Fibroblast of lung (primary cell): ENCODE measurements at regions not wholly inside any gene's neighbourhood (a gene's known extent, or its start where the extent isn't known, plus 50 kb on each side); places are given as distances from the start of the nearest gene placed in this dataset.

Source experiments
- DNase-seq, 2 donors: peaks; one replicate each; pipeline versions ENCODE4 v3.0.0 to v3.0.0-alpha.2; 2010; ENCODE audit warnings: low read depth in 2 of 2
- H2AFZ ChIP-seq: 2 replicates; pipeline ENCODE4 v1.5.1; 2012; ENCODE audit warnings: low read length, control low read depth, inconsistent platforms
- H3K27ac ChIP-seq: 2 replicates; pipeline ENCODE4 v1.5.1; 2011; ENCODE audit warnings: low read length, control low read depth; ENCODE audit not compliant: insufficient read depth
- H3K27me3 ChIP-seq: 2 replicates; pipeline ENCODE4 v1.5.1; 2011; ENCODE audit warnings: mild to moderate bottlenecking, low read length; ENCODE audit not compliant: control insufficient read depth, insufficient read depth
- H3K36me3 ChIP-seq: 2 replicates; pipeline ENCODE4 v1.5.1; 2011; ENCODE audit warnings: low read length; ENCODE audit not compliant: control insufficient read depth, insufficient read depth
- H3K4me1 ChIP-seq: 2 replicates; pipeline ENCODE4 v1.5.1; 2011; ENCODE audit warnings: low read length; ENCODE audit not compliant: control insufficient read depth, insufficient read depth; ENCODE audit errors: extremely low read depth
- H3K4me2 ChIP-seq: 2 replicates; pipeline ENCODE4 v1.5.1; 2011; ENCODE audit warnings: low read length, control low read depth; ENCODE audit not compliant: insufficient read depth; ENCODE audit errors: extremely low read depth
- H3K4me3 ChIP-seq, 4 experiments: fragments of 200-600 bp in 1 of 4; sonication (generic) in 1 of 4; replicated peaks in 1 of 4; 2 replicates each; pipeline ENCODE4 v1.5.1; 2011 to 2016; ENCODE audit warnings: low read length in 4 of 4, low read depth in 3 of 4, mild to moderate bottlenecking in 3 of 4, control low read depth in 2 of 4, inconsistent platforms in 1 of 4, mixed read lengths in 1 of 4; ENCODE audit not compliant: insufficient read depth in 1 of 4; ENCODE audit errors: control extremely low read depth in 1 of 4
- H3K79me2 ChIP-seq: 2 replicates; pipeline ENCODE4 v1.5.1; 2012; ENCODE audit warnings: mild to moderate bottlenecking, low read length, inconsistent platforms; ENCODE audit not compliant: control insufficient read depth, insufficient read depth
- H3K9ac ChIP-seq: 2 replicates; pipeline ENCODE4 v1.5.1; 2011; ENCODE audit warnings: mild to moderate bottlenecking, low read length, control low read depth; ENCODE audit not compliant: insufficient read depth
- H3K9me3 ChIP-seq: 2 replicates; pipeline ENCODE4 v1.5.1; 2012; ENCODE audit warnings: low read depth, low read length; ENCODE audit not compliant: control insufficient read depth, insufficient read depth
- H4K20me1 ChIP-seq: 2 replicates; pipeline ENCODE4 v1.5.1; 2011; ENCODE audit warnings: low read length; ENCODE audit not compliant: control insufficient read depth, insufficient read depth; ENCODE audit errors: extremely low read depth
- EZH2 ChIP-seq: IDR thresholded peaks from 2 replicates; pipeline ENCODE4 v1.5.1; 2012; ENCODE audit warnings: low read length, control low read depth, mild to moderate bottlenecking; ENCODE audit errors: missing control alignments
- TF ChIP-seq, protein P1 (sequence below), 2 donors: IDR thresholded peaks in 1 of 2; conservative IDR thresholded peaks in 1 of 2; 1 replicate in 1 of 2; 2 replicates in 1 of 2; pipeline ENCODE4 v1.5.1; 2011 to 2012; ENCODE audit warnings: low read length in 2 of 2, control low read depth in 1 of 2, inconsistent platforms in 1 of 2, low read depth in 1 of 2, mild to moderate bottlenecking in 1 of 2

GRCh38 chr2:143948710-143949109 lies 571.2 kb downstream of the ZEB2 start:
- Histone ChIP-seq H3K4me1 (peaks cover 3% of the 10 kb centered on the region), H3K9ac (no peak overlapping the region), H3K4me2 (no peak overlapping the region), H3K9me3 (no peaks in the 10 kb centered on the region), H3K79me2 (no peaks in the 10 kb centered on the region), H4K20me1 (no peaks in the 10 kb centered on the region), H3K4me3 (no peak overlapping the region), H2AFZ (no peak overlapping the region), H3K36me3 (no peaks in the 10 kb centered on the region), H3K27ac (no peak overlapping the region), H3K27me3 (no peaks in the 10 kb centered on the region)
- no peak for DNase-seq
- TF ChIP-seq, protein P1, sequence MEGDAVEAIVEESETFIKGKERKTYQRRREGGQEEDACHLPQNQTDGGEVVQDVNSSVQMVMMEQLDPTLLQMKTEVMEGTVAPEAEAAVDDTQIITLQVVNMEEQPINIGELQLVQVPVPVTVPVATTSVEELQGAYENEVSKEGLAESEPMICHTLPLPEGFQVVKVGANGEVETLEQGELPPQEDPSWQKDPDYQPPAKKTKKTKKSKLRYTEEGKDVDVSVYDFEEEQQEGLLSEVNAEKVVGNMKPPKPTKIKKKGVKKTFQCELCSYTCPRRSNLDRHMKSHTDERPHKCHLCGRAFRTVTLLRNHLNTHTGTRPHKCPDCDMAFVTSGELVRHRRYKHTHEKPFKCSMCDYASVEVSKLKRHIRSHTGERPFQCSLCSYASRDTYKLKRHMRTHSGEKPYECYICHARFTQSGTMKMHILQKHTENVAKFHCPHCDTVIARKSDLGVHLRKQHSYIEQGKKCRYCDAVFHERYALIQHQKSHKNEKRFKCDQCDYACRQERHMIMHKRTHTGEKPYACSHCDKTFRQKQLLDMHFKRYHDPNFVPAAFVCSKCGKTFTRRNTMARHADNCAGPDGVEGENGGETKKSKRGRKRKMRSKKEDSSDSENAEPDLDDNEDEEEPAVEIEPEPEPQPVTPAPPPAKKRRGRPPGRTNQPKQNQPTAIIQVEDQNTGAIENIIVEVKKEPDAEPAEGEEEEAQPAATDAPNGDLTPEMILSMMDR (conservative IDR thresholded peaks at IDR 0.05 in 1 of 2, IDR thresholded peaks at IDR 0.05 in 1 of 2; ENCODE audit: low read depth in 1 of 2, low read length in 2 of 2): no peak
- TF ChIP-seq EZH2: no peak

DNA sequence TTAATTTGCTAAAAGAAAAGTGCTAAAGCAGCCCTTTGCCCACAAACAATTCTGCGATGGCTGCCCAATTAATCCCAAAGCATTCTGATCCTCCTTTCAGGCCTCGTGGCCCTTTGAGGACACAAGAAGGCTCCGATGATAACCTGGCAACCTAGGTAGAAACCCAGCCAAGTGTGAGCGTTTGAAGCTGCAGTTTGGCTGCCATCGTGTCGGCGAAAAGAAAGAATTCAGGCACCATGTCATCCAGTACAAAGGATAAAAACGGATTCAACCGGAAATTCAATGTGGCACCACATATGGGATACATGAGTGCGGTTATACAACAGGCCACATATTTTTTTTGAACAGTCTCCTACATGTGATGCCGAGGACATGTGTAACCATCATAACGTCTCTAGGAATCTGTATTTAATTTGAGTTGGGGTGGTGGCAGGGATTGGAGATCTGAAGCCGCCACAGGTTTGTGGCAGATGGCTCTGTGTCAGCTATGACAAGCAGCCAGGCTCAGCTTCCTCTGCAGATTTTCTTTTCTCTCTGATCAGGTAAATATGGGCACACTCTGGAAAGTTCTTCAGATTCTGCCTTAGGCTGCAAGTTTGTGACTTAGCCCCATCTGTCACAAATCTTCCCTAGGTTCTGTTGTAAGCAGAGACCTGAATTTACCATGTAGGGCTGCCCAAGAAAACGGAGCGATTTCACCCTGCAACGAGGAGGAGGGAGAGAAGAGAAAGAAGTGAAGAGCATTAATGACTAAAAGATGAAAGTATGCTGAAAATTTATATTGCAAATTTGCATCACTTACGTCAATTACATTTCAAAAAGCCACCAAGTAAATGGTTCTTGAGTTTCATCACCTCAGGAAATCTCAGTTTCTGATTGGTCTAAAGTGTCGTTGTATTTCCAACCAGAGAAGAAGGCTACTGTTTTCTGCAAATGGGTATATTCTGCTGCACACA lies 573.2 kb downstream of the ZEB2 start:
- H3K4me1 ChIP-seq: peaks cover 2% of the 10 kb centered on the region
- no peaks in the 10 kb centered on the region for H3K36me3 ChIP-seq
- H3K27me3 ChIP-seq: no peaks in the 10 kb centered on the region
- no peaks in the 10 kb centered on the region for H3K79me2 ChIP-seq
- no peak overlapping the region for H3K9ac ChIP-seq
- no peaks in the 10 kb centered on the region for H4K20me1 ChIP-seq
- DNase-seq: no peak
- no peak overlapping the region for H3K4me3 ChIP-seq
- no peak for TF ChIP-seq EZH2
- TF ChIP-seq, protein P1 (conservative IDR thresholded peaks at IDR 0.05 in 1 of 2, IDR thresholded peaks at IDR 0.05 in 1 of 2; ENCODE audit: low read depth in 1 of 2, low read length in 2 of 2): no peak
- H3K27ac ChIP-seq: no peak overlapping the region
- no peaks in the 10 kb centered on the region for H3K9me3 ChIP-seq
- no peak overlapping the region for H2AFZ ChIP-seq
- no peak overlapping the region for H3K4me2 ChIP-seq

GRCh38 chr2:143942486-143942885 lies 577.4 kb downstream of the ZEB2 start:
- Histone ChIP-seq H3K9me3 (no peaks in the 10 kb centered on the region), H4K20me1 (no peaks in the 10 kb centered on the region), H3K27me3 (no peaks in the 10 kb centered on the region), H3K4me1 (no peaks in the 10 kb centered on the region), H3K27ac (no peak overlapping the region), H3K4me3 (no peak overlapping the region), H3K36me3 (no peaks in the 10 kb centered on the region), H3K79me2 (no peaks in the 10 kb centered on the region), H2AFZ (no peak overlapping the region), H3K4me2 (no peak overlapping the region), H3K9ac (no peak overlapping the region)
- TF ChIP-seq EZH2: no peak
- TF ChIP-seq, protein P1 (conservative IDR thresholded peaks at IDR 0.05 in 1 of 2, IDR thresholded peaks at IDR 0.05 in 1 of 2; ENCODE audit: low read depth in 1 of 2, low read length in 2 of 2): no peak
- no peak for DNase-seq
